ENCODE measurements at regions not wholly inside any gene's neighbourhood (a gene's known extent, or its start where the extent isn't known, plus 50 kb on each side); places are given as distances from the start of the nearest gene placed in this dataset.

- Histone ChIP-seq H3K27me3 (replicated peaks; ENCODE audit: insufficient read depth, low read depth, low read length, poor library complexity) (peaks cover 5% of the 10 kb centered on the region), H3K4me3 (ENCODE audit: low read depth, low read length, poor library complexity, severe bottlenecking) (no peak overlapping the region), H3K4me1 (ENCODE audit: insufficient read depth, low read length, poor library complexity, severe bottlenecking) (no peaks in the 10 kb centered on the region), H3K27ac (ENCODE audit: low read depth, low read length, poor library complexity, severe bottlenecking) (no peak overlapping the region), H3K36me3 (ENCODE audit: insufficient read depth, low read length, poor library complexity, severe bottlenecking) (no peaks in the 10 kb centered on the region), H3K9me3 (ENCODE audit: low read depth, low read length, poor library complexity, severe bottlenecking) (no peaks in the 10 kb centered on the region)
- ChIA-PET CTCF (no interaction called here), POLR2A (ENCODE audit: low non-redundant PET) (no interaction called here)
- intact Hi-C loops (cut with micrococcal nuclease; ENCODE audit: unreplicated experiment): no loop called here
- no TSS peak for BruUV-seq (replicated peaks)
- TF ChIP-seq EZH2 (IDR thresholded peaks at IDR 0.05; ENCODE audit: borderline replicate concordance, low read depth, low read length, poor library complexity, severe bottlenecking) (no peak), CTCF (conservative IDR thresholded peaks at IDR 0.05; ENCODE audit: low read depth, low read length) (no peak)
- DNase-seq (ENCODE audit: low spot score): no peak
Measured at GRCh38 chr19:29308977-29309590, 96.1 kb upstream of the UQCRFS1 start.

GRCh38 chr19:29309637-29310036 is 96.7 kb upstream of the UQCRFS1 start:
- no TSS peak for BruUV-seq (replicated peaks)
- POLR2A ChIA-PET (ENCODE audit: low non-redundant PET): no interaction called here
- Histone ChIP-seq H3K36me3 (ENCODE audit: insufficient read depth, low read length, poor library complexity, severe bottlenecking) (no peaks in the 10 kb centered on the region), H3K4me1 (ENCODE audit: insufficient read depth, low read length, poor library complexity, severe bottlenecking) (no peaks in the 10 kb centered on the region), H3K4me3 (ENCODE audit: low read depth, low read length, poor library complexity, severe bottlenecking) (no peak overlapping the region), H3K9me3 (ENCODE audit: low read depth, low read length, poor library complexity, severe bottlenecking) (no peaks in the 10 kb centered on the region), H3K27ac (ENCODE audit: low read depth, low read length, poor library complexity, severe bottlenecking) (no peak overlapping the region), H3K27me3 (replicated peaks; ENCODE audit: insufficient read depth, low read depth, low read length, poor library complexity) (peaks cover 5% of the 10 kb centered on the region)
- intact Hi-C loops (cut with micrococcal nuclease; ENCODE audit: unreplicated experiment): no loop called here
- TF ChIP-seq EZH2 (IDR thresholded peaks at IDR 0.05; ENCODE audit: borderline replicate concordance, low read depth, low read length, poor library complexity, severe bottlenecking) (no peak), CTCF (conservative IDR thresholded peaks at IDR 0.05; ENCODE audit: low read depth, low read length) (no peak)
- CTCF ChIA-PET: no interaction called here
- DNase-seq (ENCODE audit: low spot score): no peak

GRCh38 chr19:29311191-29311790 is 98.3 kb upstream of the UQCRFS1 start:
- intact Hi-C loops (cut with micrococcal nuclease; ENCODE audit: unreplicated experiment): no loop called here
- H3K4me3 ChIP-seq (ENCODE audit: low read depth, low read length, poor library complexity, severe bottlenecking): no peak overlapping the region
- no peaks in the 10 kb centered on the region for H3K4me1 ChIP-seq (ENCODE audit: insufficient read depth, low read length, poor library complexity, severe bottlenecking)
- CTCF ChIA-PET: no interaction called here
- H3K27me3 ChIP-seq (replicated peaks; ENCODE audit: insufficient read depth, low read depth, low read length, poor library complexity): peaks cover 5% of the 10 kb centered on the region
- no peaks in the 10 kb centered on the region for H3K9me3 ChIP-seq (ENCODE audit: low read depth, low read length, poor library complexity, severe bottlenecking)
- TF ChIP-seq CTCF (conservative IDR thresholded peaks at IDR 0.05; ENCODE audit: low read depth, low read length) (no peak), EZH2 (IDR thresholded peaks at IDR 0.05; ENCODE audit: borderline replicate concordance, low read depth, low read length, poor library complexity, severe bottlenecking) (no peak)
- BruUV-seq (replicated peaks): no TSS peak
- no peaks in the 10 kb centered on the region for H3K36me3 ChIP-seq (ENCODE audit: insufficient read depth, low read length, poor library complexity, severe bottlenecking)
- POLR2A ChIA-PET (ENCODE audit: low non-redundant PET): no interaction called here
- no peak for DNase-seq (ENCODE audit: low spot score)
- no peak overlapping the region for H3K27ac ChIP-seq (ENCODE audit: low read depth, low read length, poor library complexity, severe bottlenecking)

All from A673 (cell line).